ENCODE measurements at regions not wholly inside any gene's neighbourhood (a gene's known extent, or its start where the extent isn't known, plus 50 kb on each side); places are given as distances from the start of the nearest gene placed in this dataset.

GRCh38 chr13:89786531-89786930 is 1561.0 kb upstream of the MIR17HG start:
- H3K4me1 ChIP-seq: no peaks in the 10 kb centered on the region
- no peak for DNase-seq
- H3K9me3 ChIP-seq: no peaks in the 10 kb centered on the region
- no peak overlapping the region for H3K4me3 ChIP-seq
- intact Hi-C loops (cut with DNase I): no loop called here
- no peak overlapping the region for H3K27ac ChIP-seq
- ATAC-seq: no peak
- H3K36me3 ChIP-seq: no peaks in the 10 kb centered on the region
- WGBS (ENCODE audit: insufficient coverage, low coverage, low lambda C conversion rate, missing lambda C conversion rate): 27% methylated on average over 1 of the region's 1 CpG
- no peaks in the 10 kb centered on the region for H3K27me3 ChIP-seq
- TF ChIP-seq POLR2A (IDR thresholded peaks at IDR 0.05) (no peak), CTCF (IDR thresholded peaks at IDR 0.05) (no peak)

- Histone ChIP-seq H3K36me3 (no peaks in the 10 kb centered on the region), H3K4me1 (no peaks in the 10 kb centered on the region), H3K27ac (no peak overlapping the region), H3K27me3 (no peaks in the 10 kb centered on the region), H3K4me3 (no peak overlapping the region), H3K9me3 (no peaks in the 10 kb centered on the region)
- TF ChIP-seq POLR2A (IDR thresholded peaks at IDR 0.05) (no peak), CTCF (IDR thresholded peaks at IDR 0.05) (no peak)
- intact Hi-C loops (cut with DNase I): no loop called here
- DNase-seq: no peak
- no peak for ATAC-seq
These were observed 1556.8 kb upstream of the MIR17HG start for GRCh38 chr13:89790696-89791095.

- TF ChIP-seq CTCF (IDR thresholded peaks at IDR 0.05): no peak
- TF ChIP-seq POLR2A (IDR thresholded peaks at IDR 0.05): no peak
- ATAC-seq (no peak), DNase-seq (no peak)
- Histone ChIP-seq H3K9me3 (no peaks in the 10 kb centered on the region), H3K36me3 (no peaks in the 10 kb centered on the region), H3K4me3 (no peak overlapping the region), H3K27ac (no peak overlapping the region), H3K4me1 (no peaks in the 10 kb centered on the region), H3K27me3 (no peaks in the 10 kb centered on the region)
- 41% methylated on average over 2 of the region's 2 CpGs for WGBS (ENCODE audit: insufficient coverage, low coverage, low lambda C conversion rate, missing lambda C conversion rate)
- intact Hi-C loops (cut with DNase I): no loop called here
These were observed 1555.4 kb upstream of the MIR17HG start for GRCh38 chr13:89791971-89792630.

GRCh38 chr13:89796196-89796595 is 1551.3 kb upstream of the MIR17HG start:
- Histone ChIP-seq H3K27me3 (no peaks in the 10 kb centered on the region), H3K9me3 (no peaks in the 10 kb centered on the region), H3K36me3 (no peaks in the 10 kb centered on the region), H3K4me3 (no peak overlapping the region), H3K4me1 (no peaks in the 10 kb centered on the region), H3K27ac (no peak overlapping the region)
- intact Hi-C loops (cut with DNase I): no loop called here
- no peak for ATAC-seq
- no peak for TF ChIP-seq CTCF (IDR thresholded peaks at IDR 0.05)
- TF ChIP-seq POLR2A (IDR thresholded peaks at IDR 0.05): no peak
- no peak for DNase-seq
- 56% methylated on average over 4 of the region's 4 CpGs for WGBS (ENCODE audit: insufficient coverage, low coverage, low lambda C conversion rate, missing lambda C conversion rate)

- Histone ChIP-seq H3K27me3 (no peaks in the 10 kb centered on the region), H3K4me3 (no peak overlapping the region), H3K4me1 (no peaks in the 10 kb centered on the region), H3K9me3 (no peaks in the 10 kb centered on the region), H3K36me3 (no peaks in the 10 kb centered on the region), H3K27ac (no peak overlapping the region)
- DNase-seq (no peak), ATAC-seq (no peak)
- TF ChIP-seq CTCF (IDR thresholded peaks at IDR 0.05) (no peak), POLR2A (IDR thresholded peaks at IDR 0.05) (no peak)
- intact Hi-C loops (cut with DNase I): no loop called here
These were observed 1543.6 kb upstream of the MIR17HG start for GRCh38 chr13:89803839-89804238.
